Endothelial cell of umbilical vein (primary cell): ENCODE measurements at regions not wholly inside any gene's neighbourhood (a gene's known extent, or its start where the extent isn't known, plus 50 kb on each side); places are given as distances from the start of the nearest gene placed in this dataset.

ENCODE experiments used
- BruUV-seq: library from RNA; stranded (reverse); fragments of 400-500 nt; replicated peaks from 2 replicates; lab custom pipeline; 2021; lab: Mats Ljungman, UMichigan
- CTCF ChIA-PET: fragments of 300-600, 350-600 bp; sonication (Branson Sonifier 250); formaldehyde crosslinking; loops from one replicate; lab custom pipeline; 2021; ENCODE audit warnings: antibody characterized with exemption, inconsistent platforms; lab: Charles Lee
- POLR2A ChIA-PET: fragments of 300-600, 350-600 bp; sonication (Branson Sonifier 250); formaldehyde crosslinking; loops from one replicate; lab custom pipeline; 2021; ENCODE audit warnings: antibody characterized with exemption, inconsistent platforms; lab: Charles Lee
- DNase-seq: peaks from one replicate; pipeline ENCODE4 v3.0.0-alpha.2; 2011; ENCODE audit warnings: low read depth, low spot score
- FAIRE-seq: peaks from 2 replicates; lab custom pipeline; 2011; peaks lifted over from hg19 to GRCh38; lab: Jason Lieb, UNC
- H2AFZ ChIP-seq: 2 replicates; pipeline ENCODE4 v1.6.0; 2012; ENCODE audit warnings: low read depth, low read length, control low read depth, inconsistent platforms
- H3K27ac ChIP-seq: 2 replicates; pipeline ENCODE4 v1.5.1; 2011; ENCODE audit warnings: low read depth, mild to moderate bottlenecking, control low read depth, low read length, moderate library complexity; ENCODE audit not compliant: insufficient read depth
- H3K27me3 ChIP-seq, 2 experiments: 2 replicates each; pipeline versions ENCODE4 v1.6.0 to v1.6.1; 2011; ENCODE audit warnings: low read length in 2 of 2, mixed read lengths in 1 of 2; ENCODE audit not compliant: control insufficient read depth in 2 of 2, insufficient read depth in 2 of 2
- H3K36me3 ChIP-seq, 2 experiments: 2 replicates in 1 of 2; 3 replicates in 1 of 2; pipeline ENCODE4 v1.5.1; 2011; ENCODE audit warnings: low read length in 2 of 2, mild to moderate bottlenecking in 1 of 2, moderate library complexity in 1 of 2; ENCODE audit not compliant: control insufficient read depth in 2 of 2, insufficient read depth in 2 of 2; ENCODE audit errors: extremely low read depth in 1 of 2
- H3K4me1 ChIP-seq: 3 replicates; pipeline ENCODE4 v1.5.1; 2011; ENCODE audit warnings: mild to moderate bottlenecking, low read length; ENCODE audit not compliant: control insufficient read depth, insufficient read depth; ENCODE audit errors: extremely low read depth
- H3K4me2 ChIP-seq: 2 replicates; pipeline ENCODE4 v1.6.1; 2011; ENCODE audit warnings: low read length, control low read depth, mixed read lengths; ENCODE audit not compliant: insufficient read depth
- H3K4me3 ChIP-seq, 3 experiments: fragments of 200-600 bp in 1 of 3; sonication (generic), shearing (Covaris generic) in 1 of 3; replicated peaks in 1 of 3; 2 replicates each; pipeline ENCODE4 v1.5.1; 2011 to 2016; ENCODE audit warnings: control low read depth in 3 of 3, low read length in 3 of 3, mild to moderate bottlenecking in 2 of 3, inconsistent platforms in 1 of 3, low read depth in 1 of 3, moderate library complexity in 1 of 3; ENCODE audit not compliant: insufficient read depth in 1 of 3
- H3K79me2 ChIP-seq: 2 replicates; pipeline ENCODE4 v1.6.0; 2012; ENCODE audit warnings: low read length, inconsistent platforms; ENCODE audit not compliant: control insufficient read depth, insufficient read depth
- H3K9ac ChIP-seq: replicated peaks from 2 replicates; pipeline ENCODE3; 2011; ENCODE audit warnings: low read length, control low read depth; ENCODE audit not compliant: insufficient read depth; ENCODE audit errors: extremely low read depth
- H3K9me1 ChIP-seq: replicated peaks from 3 replicates; pipeline ENCODE4 v1.6.0; 2011; ENCODE audit warnings: mild to moderate bottlenecking, low read length; ENCODE audit not compliant: control insufficient read depth, insufficient read depth; ENCODE audit errors: extremely low read depth
- H3K9me3 ChIP-seq: replicated peaks from 2 replicates; pipeline ENCODE4 v1.5.1; 2012; ENCODE audit warnings: low read length, inconsistent platforms; ENCODE audit not compliant: control insufficient read depth, insufficient read depth
- H4K20me1 ChIP-seq: replicated peaks from 2 replicates; pipeline ENCODE3; 2011; ENCODE audit warnings: mild to moderate bottlenecking, low read length; ENCODE audit not compliant: control insufficient read depth, insufficient read depth; ENCODE audit errors: extremely low read depth
- EZH2 ChIP-seq: IDR thresholded peaks from 2 replicates; pipeline ENCODE4 v1.6.1; 2012; ENCODE audit warnings: borderline replicate concordance, low read depth, mild to moderate bottlenecking, moderate library complexity, low read length, inconsistent platforms; ENCODE audit not compliant: severe bottlenecking
- FOS ChIP-seq: IDR thresholded peaks from 2 replicates; pipeline ENCODE4 v1.6.1; 2011; ENCODE audit warnings: mild to moderate bottlenecking, low read length, moderate library complexity, borderline replicate concordance; ENCODE audit not compliant: insufficient read depth
- GATA2 ChIP-seq: IDR thresholded peaks from 2 replicates; pipeline ENCODE4 v1.7.0; 2011; ENCODE audit warnings: low read depth, mild to moderate bottlenecking, moderate library complexity, mixed read lengths, low read length; ENCODE audit not compliant: insufficient read length, insufficient read depth
- JUN ChIP-seq: IDR thresholded peaks from 2 replicates; pipeline ENCODE4 v1.6.1; 2011; ENCODE audit warnings: borderline replicate concordance, low read depth; ENCODE audit not compliant: insufficient read length, insufficient read depth
- MYC ChIP-seq: IDR thresholded peaks from one replicate; pipeline ENCODE4 v1.6.1; 2011; ENCODE audit warnings: mild to moderate bottlenecking, low read depth, low read length
- POLR2A ChIP-seq: IDR thresholded peaks from 2 replicates; pipeline ENCODE4 v1.6.1; 2012; ENCODE audit warnings: low read depth, mild to moderate bottlenecking, control low read depth, low read length
- POLR2AphosphoS5 ChIP-seq: IDR thresholded peaks from 2 replicates; pipeline ENCODE4 v1.6.1; 2012; ENCODE audit warnings: low read depth, mild to moderate bottlenecking, control low read depth, low read length, moderate library complexity; ENCODE audit not compliant: insufficient read depth
- dilution Hi-C: fragments of 300-500 bp; cut with MboI; formaldehyde crosslinking; loops from one replicate; pipeline ENCODE4 v1.15.0; 2019; ENCODE audit warnings: low sequenced_read_pairs; ENCODE audit not compliant: extremely low pct_ligation_motif_present
- intact Hi-C: fragments of 100-400 bp; cut with micrococcal nuclease; formaldehyde crosslinking; loops from one replicate; pipeline ENCODE4 v1.10.0; 2022
- TF ChIP-seq, protein P1 (sequence below): IDR thresholded peaks from 2 replicates; pipeline ENCODE4 v1.6.1; 2011; ENCODE audit not compliant: insufficient read depth, insufficient read length
- TF ChIP-seq, protein P2 (sequence below), 2 donors: IDR thresholded peaks; 1 replicate in 1 of 2; 2 replicates in 1 of 2; pipeline ENCODE4 v1.5.1; 2011; ENCODE audit warnings: low read length in 2 of 2, mild to moderate bottlenecking in 2 of 2, moderate library complexity in 2 of 2, control low read depth in 1 of 2, inconsistent platforms in 1 of 2, low read depth in 1 of 2; ENCODE audit not compliant: insufficient read depth in 1 of 2; ENCODE audit errors: extremely low read depth in 1 of 2

DNA sequence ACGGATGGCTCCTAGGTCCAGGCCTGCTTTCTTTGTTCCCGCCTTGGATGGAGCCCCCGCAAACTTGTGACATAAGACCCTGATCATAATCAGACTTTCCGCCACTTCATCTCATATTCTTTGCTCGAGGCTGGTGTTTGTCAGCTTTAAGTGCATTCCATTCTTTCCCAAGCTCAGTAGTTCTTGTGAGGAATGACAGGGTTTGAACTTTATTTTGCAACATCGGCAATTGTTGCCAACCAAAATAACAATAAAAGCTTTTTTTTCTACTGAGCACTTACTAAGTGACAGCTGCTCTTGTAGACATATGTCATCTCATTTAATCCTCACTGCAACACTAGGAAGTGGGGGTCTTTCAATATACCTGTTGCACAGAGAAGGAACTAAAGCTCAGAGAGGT, 178.8 kb upstream of the ST6GAL2 start:
- H3K27me3 ChIP-seq, result no peaks in the 10 kb centered on the region
- no peaks in the 10 kb centered on the region for H3K36me3 ChIP-seq
- H3K9me1 ChIP-seq, result no peaks in the 10 kb centered on the region
- FAIRE-seq (no peak), DNase-seq (no peak)
- H3K9ac ChIP-seq, result no peak overlapping the region
- TF ChIP-seq MYC (no peak), JUN (no peak), EZH2 (no peak)
- TF ChIP-seq, protein P1, sequence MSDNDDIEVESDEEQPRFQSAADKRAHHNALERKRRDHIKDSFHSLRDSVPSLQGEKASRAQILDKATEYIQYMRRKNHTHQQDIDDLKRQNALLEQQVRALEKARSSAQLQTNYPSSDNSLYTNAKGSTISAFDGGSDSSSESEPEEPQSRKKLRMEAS, result no peak
- no peaks in the 10 kb centered on the region for H3K79me2 ChIP-seq
- no peak overlapping the region for H3K4me3 ChIP-seq
- POLR2A ChIA-PET, result no interaction called here
- peaks cover 6% of the 10 kb centered on the region for H3K9me3 ChIP-seq
- BruUV-seq, result no TSS peak
- H4K20me1 ChIP-seq, result no peaks in the 10 kb centered on the region
- CTCF ChIA-PET, result no interaction called here
- no peaks in the 10 kb centered on the region for H3K4me1 ChIP-seq
- intact Hi-C loops, result no loop called here
- dilution Hi-C loops, result no loop called here
- no peak overlapping the region for H3K4me2 ChIP-seq
- H2AFZ ChIP-seq, result no peak overlapping the region
- H3K27ac ChIP-seq, result no peak overlapping the region

DNA sequence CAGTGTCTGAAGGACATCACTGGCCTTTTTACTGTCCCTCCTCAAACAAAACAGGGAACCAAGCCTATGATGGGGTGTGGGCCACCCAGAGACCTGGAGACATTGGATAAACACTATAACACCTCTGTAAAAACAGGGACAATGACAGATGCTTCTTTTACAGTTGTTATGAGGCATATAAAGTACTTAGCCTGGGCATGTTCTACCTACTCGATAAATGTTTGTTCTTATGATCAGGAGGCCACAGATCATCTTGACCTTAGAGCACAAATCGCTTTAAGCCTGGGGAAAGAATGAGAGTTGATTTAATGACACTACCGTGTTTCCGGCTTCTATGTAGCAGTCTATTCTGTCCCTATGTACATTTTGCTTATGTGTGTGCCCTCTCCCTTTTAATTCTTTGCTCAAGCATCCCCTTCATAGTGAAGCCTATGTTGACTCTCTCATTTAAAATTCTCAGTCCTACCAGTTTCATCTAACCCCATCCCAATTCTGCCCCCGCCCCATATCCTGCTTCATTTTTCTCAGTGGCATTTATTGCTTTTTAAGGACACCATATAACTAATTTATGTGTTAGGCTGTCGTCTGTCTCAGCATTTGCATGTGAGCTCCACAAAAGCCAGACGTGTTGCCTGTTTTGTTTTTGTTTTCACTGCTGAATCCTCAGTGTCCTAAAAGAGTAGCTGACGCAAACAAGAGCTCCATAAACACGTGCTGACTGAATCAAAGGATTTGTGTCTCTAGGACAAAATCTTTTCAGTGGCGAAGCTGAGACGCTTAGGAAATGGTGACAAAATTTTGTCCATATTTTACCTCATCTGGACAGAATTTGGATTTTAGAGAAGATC, 182.3 kb upstream of the ST6GAL2 start:
- H2AFZ ChIP-seq, result no peak overlapping the region
- DNase-seq (no peak), FAIRE-seq (no peak)
- peaks cover 3% of the 10 kb centered on the region for H3K9me3 ChIP-seq
- dilution Hi-C loops (no loop called here), intact Hi-C loops (no loop called here)
- no peak overlapping the region for H3K4me2 ChIP-seq
- CTCF ChIA-PET, result no interaction called here
- no TSS peak for BruUV-seq
- POLR2A ChIA-PET, result no interaction called here
- H3K27me3 ChIP-seq, result no peaks in the 10 kb centered on the region
- no peaks in the 10 kb centered on the region for H4K20me1 ChIP-seq
- H3K27ac ChIP-seq, result no peak overlapping the region
- no peaks in the 10 kb centered on the region for H3K9me1 ChIP-seq
- H3K79me2 ChIP-seq, result no peaks in the 10 kb centered on the region
- TF ChIP-seq POLR2AphosphoS5 (no peak), GATA2 (no peak), POLR2A (no peak), MYC (no peak), FOS (no peak), EZH2 (no peak)
- TF ChIP-seq, protein P2, sequence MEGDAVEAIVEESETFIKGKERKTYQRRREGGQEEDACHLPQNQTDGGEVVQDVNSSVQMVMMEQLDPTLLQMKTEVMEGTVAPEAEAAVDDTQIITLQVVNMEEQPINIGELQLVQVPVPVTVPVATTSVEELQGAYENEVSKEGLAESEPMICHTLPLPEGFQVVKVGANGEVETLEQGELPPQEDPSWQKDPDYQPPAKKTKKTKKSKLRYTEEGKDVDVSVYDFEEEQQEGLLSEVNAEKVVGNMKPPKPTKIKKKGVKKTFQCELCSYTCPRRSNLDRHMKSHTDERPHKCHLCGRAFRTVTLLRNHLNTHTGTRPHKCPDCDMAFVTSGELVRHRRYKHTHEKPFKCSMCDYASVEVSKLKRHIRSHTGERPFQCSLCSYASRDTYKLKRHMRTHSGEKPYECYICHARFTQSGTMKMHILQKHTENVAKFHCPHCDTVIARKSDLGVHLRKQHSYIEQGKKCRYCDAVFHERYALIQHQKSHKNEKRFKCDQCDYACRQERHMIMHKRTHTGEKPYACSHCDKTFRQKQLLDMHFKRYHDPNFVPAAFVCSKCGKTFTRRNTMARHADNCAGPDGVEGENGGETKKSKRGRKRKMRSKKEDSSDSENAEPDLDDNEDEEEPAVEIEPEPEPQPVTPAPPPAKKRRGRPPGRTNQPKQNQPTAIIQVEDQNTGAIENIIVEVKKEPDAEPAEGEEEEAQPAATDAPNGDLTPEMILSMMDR (IDR thresholded peaks at IDR 0.05; ENCODE audit: extremely low read depth in 1 of 2, insufficient read depth in 1 of 2, low read depth in 1 of 2, low read length in 2 of 2), result no peak
- H3K36me3 ChIP-seq, result no peaks in the 10 kb centered on the region
- no peak overlapping the region for H3K4me3 ChIP-seq
- H3K9ac ChIP-seq, result no peak overlapping the region
- H3K4me1 ChIP-seq, result no peaks in the 10 kb centered on the region
